ENCODE measurements at regions not wholly inside any gene's neighbourhood (a gene's known extent, or its start where the extent isn't known, plus 50 kb on each side); places are given as distances from the start of the nearest gene placed in this dataset.
"Not testable (repeated sequence)": the region's sequence is repeated elsewhere in the genome, so short reads cannot be mapped to it uniquely, and the experiment has no call there.

DNA sequence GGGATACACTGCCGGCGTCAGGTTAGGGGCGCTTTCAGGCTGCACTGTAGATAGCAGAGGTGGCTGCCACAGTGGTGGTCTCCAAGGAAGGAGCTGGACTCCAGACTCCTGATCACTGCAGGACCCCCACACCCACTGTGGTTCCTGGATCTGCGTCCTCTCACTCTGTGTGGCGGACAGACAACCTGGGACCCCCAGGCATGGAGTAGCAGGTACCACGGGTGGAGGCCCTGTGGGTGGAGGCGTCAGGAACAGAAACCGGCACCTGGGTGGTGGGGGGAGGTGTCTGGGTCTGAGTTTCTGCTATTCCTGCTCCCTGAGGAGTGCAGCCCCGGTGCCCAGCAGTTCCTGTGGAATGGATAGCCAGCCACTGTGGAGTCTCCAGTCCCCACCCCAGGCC lies 75.1 kb upstream of the PCAT7 start:
- Mint-ChIP-seq H3K4me3 (no peak overlapping the region), H3K4me1 (no peaks in the 10 kb centered on the region)

DNA sequence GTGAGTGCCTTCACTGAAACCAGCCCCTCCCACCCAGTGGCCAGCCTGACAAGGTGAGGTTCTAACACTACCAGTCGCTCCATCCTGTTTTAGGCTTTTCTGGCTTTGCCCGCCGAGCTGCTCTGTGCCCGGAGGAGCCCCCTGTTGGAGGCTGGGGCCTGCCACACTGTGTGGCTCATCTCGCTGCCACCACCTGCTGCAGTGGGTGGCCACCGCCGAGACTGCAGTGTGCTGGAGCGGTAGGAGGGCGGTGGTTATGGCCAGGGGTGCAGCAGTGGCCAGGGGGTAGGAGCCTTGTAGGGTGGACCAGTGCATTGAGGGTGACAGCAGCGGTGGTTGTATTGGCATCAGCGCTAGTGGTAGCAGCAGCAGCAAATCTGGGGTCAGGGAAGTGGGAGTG lies 74.7 kb upstream of the PCAT7 start:
- H3K27ac Mint-ChIP-seq (ENCODE audit: low read depth): no peak overlapping the region
- DNase-seq (ENCODE audit: low spot score in 2 of 2) (no peak), ATAC-seq (replicated peaks; ENCODE audit: extremely low read depth, poor library complexity, severe bottlenecking) (no peak)
- peaks cover 26% of the 10 kb centered on the region for H3K27me3 Mint-ChIP-seq
- no peak overlapping the region for H3K4me3 Mint-ChIP-seq
- H3K36me3 Mint-ChIP-seq (ENCODE audit: insufficient read depth): peaks cover 2% of the 10 kb centered on the region
- no peaks in the 10 kb centered on the region for H3K9me3 Mint-ChIP-seq
- no peaks in the 10 kb centered on the region for H3K4me1 Mint-ChIP-seq

More for the DNA sequence above, 75.1 kb upstream of the PCAT7 start:
- H3K36me3 Mint-ChIP-seq (ENCODE audit: insufficient read depth): peaks cover 2% of the 10 kb centered on the region
- H3K27me3 Mint-ChIP-seq: peaks cover 30% of the 10 kb centered on the region
- DNase-seq (ENCODE audit: low spot score in 2 of 2) (no peak), ATAC-seq (replicated peaks; ENCODE audit: extremely low read depth, poor library complexity, severe bottlenecking) (no peak)
- no peaks in the 10 kb centered on the region for H3K9me3 Mint-ChIP-seq
- H3K27ac Mint-ChIP-seq (ENCODE audit: low read depth): no peak overlapping the region

DNA sequence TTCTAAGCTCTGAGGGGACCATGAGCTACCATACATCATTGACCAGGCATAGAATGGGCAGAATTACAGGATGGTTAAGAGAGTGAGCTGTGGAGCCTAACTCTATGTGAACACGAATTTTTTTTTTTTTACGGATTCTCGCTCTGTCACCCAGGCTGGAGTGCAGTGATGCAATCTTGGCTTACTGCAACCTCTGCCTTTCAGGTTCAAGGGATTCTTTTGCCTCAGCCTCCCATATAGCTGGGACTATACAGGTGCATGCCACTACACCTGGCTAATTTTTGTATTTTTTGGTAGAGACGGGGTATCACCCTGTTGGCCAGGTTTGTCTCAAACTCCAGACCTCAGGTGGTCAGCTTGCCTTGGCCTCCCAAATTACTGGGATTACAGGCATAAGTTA lies 72.8 kb upstream of the PCAT7 start:
- peaks cover 10% of the 10 kb centered on the region for H3K27me3 Mint-ChIP-seq
- DNase-seq (ENCODE audit: low spot score in 2 of 2): no peak
- H3K36me3 Mint-ChIP-seq (ENCODE audit: insufficient read depth): peaks cover under 1% of the 10 kb centered on the region
- H3K27ac Mint-ChIP-seq (ENCODE audit: low read depth): no peak overlapping the region
- ATAC-seq (replicated peaks; ENCODE audit: extremely low read depth, poor library complexity, severe bottlenecking): no peak
- H3K4me3 Mint-ChIP-seq: no peak overlapping the region
- no peaks in the 10 kb centered on the region for H3K4me1 Mint-ChIP-seq
- H3K9me3 Mint-ChIP-seq: no peaks in the 10 kb centered on the region

DNA sequence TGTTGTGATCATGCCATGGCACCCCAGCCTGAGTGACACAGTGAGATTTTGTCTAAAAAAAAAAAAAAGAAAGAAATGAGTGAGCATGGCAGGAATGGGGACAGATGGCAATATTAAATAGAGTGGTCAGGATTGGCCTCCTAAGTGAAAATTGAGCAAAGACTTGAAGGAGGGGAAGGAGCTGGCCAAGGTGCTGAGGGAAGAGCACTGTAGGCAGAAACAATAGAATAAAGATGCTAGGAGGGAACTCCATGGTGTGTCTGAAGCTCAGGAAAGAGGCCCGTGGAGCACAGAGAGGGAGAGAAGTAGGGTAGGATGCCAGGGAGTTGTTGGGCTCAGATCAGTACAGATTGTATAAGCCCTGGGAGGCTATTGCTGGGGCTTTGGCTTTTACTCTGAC lies 64.4 kb upstream of the PCAT7 start:
- Mint-ChIP-seq H3K36me3 (ENCODE audit: insufficient read depth) (no peaks in the 10 kb centered on the region), H3K27ac (ENCODE audit: low read depth) (no peak overlapping the region), H3K4me3 (no peak overlapping the region), H3K27me3 (peaks cover 49% of the 10 kb centered on the region), H3K4me1 (no peaks in the 10 kb centered on the region), H3K9me3 (no peaks in the 10 kb centered on the region)
- DNase-seq (ENCODE audit: low spot score in 2 of 2): no peak
- no peak for ATAC-seq (replicated peaks; ENCODE audit: extremely low read depth, poor library complexity, severe bottlenecking)

DNA sequence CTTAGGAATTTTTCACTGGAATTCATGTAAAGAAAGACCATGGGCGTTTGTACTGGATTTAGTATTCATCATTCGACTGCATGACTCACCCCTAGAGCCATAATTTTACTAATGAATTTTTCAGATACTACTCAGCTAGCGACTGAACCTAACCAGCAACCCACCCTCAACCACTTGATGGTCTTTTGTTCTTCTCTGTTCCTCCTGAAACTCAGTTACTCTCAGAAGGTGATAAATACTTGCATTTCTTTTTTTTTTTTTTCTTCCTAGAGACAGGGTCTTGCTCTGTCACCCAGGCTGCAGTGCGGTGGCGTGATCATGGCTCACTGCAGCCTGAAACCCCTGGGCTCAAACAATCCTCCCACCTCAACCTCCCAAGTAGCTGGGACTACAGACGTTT lies 62.8 kb upstream of the PCAT7 start:
- not testable (repeated sequence) for H3K36me3 Mint-ChIP-seq (ENCODE audit: insufficient read depth); DNase-seq (ENCODE audit: low spot score in 2 of 2); H3K9me3 Mint-ChIP-seq; H3K4me1 Mint-ChIP-seq; H3K4me3 Mint-ChIP-seq; H3K27ac Mint-ChIP-seq (ENCODE audit: low read depth); ATAC-seq (replicated peaks; ENCODE audit: extremely low read depth, poor library complexity, severe bottlenecking)
- peaks cover 53% of the 10 kb centered on the region for H3K27me3 Mint-ChIP-seq

DNA sequence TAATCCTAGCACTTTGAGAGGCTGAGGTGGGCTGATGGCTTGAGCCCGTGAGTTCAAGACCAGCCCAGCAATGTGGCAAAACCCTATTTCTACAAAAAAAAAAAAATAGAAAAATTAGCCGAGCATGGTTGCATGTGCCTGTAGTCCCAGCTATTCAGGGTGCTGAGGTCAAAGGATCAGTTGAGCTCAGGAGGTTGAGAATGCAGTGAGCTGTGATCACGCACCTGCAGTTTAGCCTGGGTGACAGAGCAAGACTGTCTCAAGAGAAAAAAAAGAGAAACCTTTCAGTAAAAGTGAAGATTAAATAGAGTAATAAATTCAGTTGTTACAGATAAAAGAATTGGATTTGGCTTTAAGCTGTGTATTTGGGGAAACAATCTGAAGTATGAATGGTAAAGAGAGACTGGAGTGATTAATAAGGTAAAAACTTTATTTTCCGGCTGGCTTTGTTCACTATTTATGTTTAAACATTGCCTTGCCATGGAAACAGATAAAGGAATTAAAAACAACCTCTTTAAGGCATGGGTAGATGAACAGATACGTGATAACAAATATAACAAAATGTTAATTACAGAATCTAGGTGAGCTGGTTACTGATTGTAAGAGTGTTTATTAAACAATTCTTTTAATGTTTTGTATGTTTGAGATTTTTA lies 56.0 kb upstream of the PCAT7 start:
- Mint-ChIP-seq H3K36me3 (ENCODE audit: insufficient read depth) (no peaks in the 10 kb centered on the region), H3K4me3 (no peak overlapping the region), H3K27ac (ENCODE audit: low read depth) (no peak overlapping the region), H3K4me1 (no peaks in the 10 kb centered on the region), H3K9me3 (no peaks in the 10 kb centered on the region), H3K27me3 (peaks cover 54% of the 10 kb centered on the region)
- ATAC-seq (replicated peaks; ENCODE audit: extremely low read depth, poor library complexity, severe bottlenecking): no peak
- DNase-seq (ENCODE audit: low spot score in 2 of 2): no peak

DNA sequence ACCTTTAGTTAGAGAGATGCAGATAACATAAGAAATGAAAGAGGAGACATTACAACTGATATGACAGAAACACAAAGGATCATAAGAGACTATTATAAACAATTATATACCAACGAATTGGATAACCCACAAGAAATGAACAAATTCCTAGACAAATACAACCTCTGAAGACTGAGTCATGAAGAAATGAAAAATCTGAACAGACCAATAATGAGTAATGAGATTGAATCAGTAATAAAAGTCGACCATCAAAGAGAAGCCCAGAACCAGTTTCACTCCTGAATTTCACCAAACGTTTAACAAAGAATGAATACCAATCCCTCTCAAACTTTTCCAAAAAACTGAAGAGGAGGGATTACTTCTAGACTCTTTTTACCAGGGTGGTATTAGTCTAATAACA lies 50.5 kb upstream of the PCAT7 start:
- no peaks in the 10 kb centered on the region for H3K9me3 Mint-ChIP-seq
- DNase-seq (ENCODE audit: low spot score in 2 of 2) (no peak), ATAC-seq (replicated peaks; ENCODE audit: extremely low read depth, poor library complexity, severe bottlenecking) (no peak)
- peaks cover 3% of the 10 kb centered on the region for H3K36me3 Mint-ChIP-seq (ENCODE audit: insufficient read depth)
- H3K27ac Mint-ChIP-seq (ENCODE audit: low read depth): no peak overlapping the region
- H3K4me1 Mint-ChIP-seq: no peaks in the 10 kb centered on the region
- no peak overlapping the region for H3K4me3 Mint-ChIP-seq
- H3K27me3 Mint-ChIP-seq: peaks cover 51% of the 10 kb centered on the region

Data from central memory CD8-positive, alpha-beta T cell (primary cell).